ENCODE measurements at regions not wholly inside any gene's neighbourhood (a gene's known extent, or its start where the extent isn't known, plus 50 kb on each side); places are given as distances from the start of the nearest gene placed in this dataset.
A peak's percentile ranks its signal among the peaks of the same experiment; 100 is the strongest.

DNA sequence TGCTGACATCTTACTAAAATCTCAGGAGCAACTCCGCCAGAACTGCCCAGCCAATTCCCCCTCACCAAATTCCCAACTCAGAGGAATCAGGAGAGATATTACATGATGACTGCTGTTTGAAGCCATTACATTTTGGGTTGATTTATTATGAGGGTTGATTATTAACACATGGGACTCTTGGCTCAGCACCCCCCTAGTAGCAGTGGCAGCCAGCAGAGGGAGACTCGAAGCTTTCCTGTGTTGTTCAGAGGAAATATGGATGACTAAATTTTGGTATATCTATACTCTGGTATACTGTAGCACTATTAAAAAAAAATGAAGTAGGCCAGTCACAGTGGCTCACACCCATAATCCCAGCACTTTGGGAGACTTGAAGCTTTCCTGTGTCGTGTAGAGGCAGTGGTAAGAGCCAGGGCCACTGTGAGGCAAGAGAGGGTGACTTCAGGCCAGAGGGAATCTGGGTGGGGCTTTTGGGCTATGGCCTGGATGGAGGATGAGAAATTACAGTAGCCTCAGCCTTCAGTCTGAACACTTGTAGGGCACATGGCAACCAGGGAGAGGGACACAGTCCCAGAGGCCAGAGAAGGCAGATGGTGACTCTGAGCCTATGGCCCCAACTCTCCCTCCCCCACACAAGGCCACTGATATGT, 111.4 kb downstream of the LHX2 start:
- TF ChIP-seq, protein P1, sequence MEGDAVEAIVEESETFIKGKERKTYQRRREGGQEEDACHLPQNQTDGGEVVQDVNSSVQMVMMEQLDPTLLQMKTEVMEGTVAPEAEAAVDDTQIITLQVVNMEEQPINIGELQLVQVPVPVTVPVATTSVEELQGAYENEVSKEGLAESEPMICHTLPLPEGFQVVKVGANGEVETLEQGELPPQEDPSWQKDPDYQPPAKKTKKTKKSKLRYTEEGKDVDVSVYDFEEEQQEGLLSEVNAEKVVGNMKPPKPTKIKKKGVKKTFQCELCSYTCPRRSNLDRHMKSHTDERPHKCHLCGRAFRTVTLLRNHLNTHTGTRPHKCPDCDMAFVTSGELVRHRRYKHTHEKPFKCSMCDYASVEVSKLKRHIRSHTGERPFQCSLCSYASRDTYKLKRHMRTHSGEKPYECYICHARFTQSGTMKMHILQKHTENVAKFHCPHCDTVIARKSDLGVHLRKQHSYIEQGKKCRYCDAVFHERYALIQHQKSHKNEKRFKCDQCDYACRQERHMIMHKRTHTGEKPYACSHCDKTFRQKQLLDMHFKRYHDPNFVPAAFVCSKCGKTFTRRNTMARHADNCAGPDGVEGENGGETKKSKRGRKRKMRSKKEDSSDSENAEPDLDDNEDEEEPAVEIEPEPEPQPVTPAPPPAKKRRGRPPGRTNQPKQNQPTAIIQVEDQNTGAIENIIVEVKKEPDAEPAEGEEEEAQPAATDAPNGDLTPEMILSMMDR (IDR thresholded peaks at IDR 0.05): peak; percentile 19
- no peak for TF ChIP-seq ZFX (IDR thresholded peaks at IDR 0.05; ENCODE audit: borderline replicate concordance)

Measured in 22Rv1 (cell line).